ENCODE measurements at regions not wholly inside any gene's neighbourhood (a gene's known extent, or its start where the extent isn't known, plus 50 kb on each side); places are given as distances from the start of the nearest gene placed in this dataset.

- TF ChIP-seq POLR2AphosphoS5 (IDR thresholded peaks at IDR 0.05; ENCODE audit: insufficient read depth, low read depth, low read length) (no peak), CTCF (IDR thresholded peaks at IDR 0.05; ENCODE audit: extremely low read depth in 1 of 2, insufficient read depth in 1 of 2, low read depth in 1 of 2, low read length in 2 of 2) (no peak), JUN (IDR thresholded peaks at IDR 0.05; ENCODE audit: borderline replicate concordance, insufficient read depth, insufficient read length, low read depth) (no peak), POLR2A (IDR thresholded peaks at IDR 0.05; ENCODE audit: low read depth, low read length) (no peak), EZH2 (IDR thresholded peaks at IDR 0.05; ENCODE audit: borderline replicate concordance, low read depth, low read length, severe bottlenecking) (no peak), MYC (IDR thresholded peaks at IDR 0.05; ENCODE audit: low read depth, low read length) (no peak), MAX (IDR thresholded peaks at IDR 0.05; ENCODE audit: insufficient read depth, insufficient read length) (no peak)
Measured at GRCh38 chr5:123808461-123809380, 296.7 kb downstream of the CSNK1G3 start.

Measured in endothelial cell of umbilical vein (primary cell).